ENCODE measurements at regions not wholly inside any gene's neighbourhood (a gene's known extent, or its start where the extent isn't known, plus 50 kb on each side); places are given as distances from the start of the nearest gene placed in this dataset.

DNA sequence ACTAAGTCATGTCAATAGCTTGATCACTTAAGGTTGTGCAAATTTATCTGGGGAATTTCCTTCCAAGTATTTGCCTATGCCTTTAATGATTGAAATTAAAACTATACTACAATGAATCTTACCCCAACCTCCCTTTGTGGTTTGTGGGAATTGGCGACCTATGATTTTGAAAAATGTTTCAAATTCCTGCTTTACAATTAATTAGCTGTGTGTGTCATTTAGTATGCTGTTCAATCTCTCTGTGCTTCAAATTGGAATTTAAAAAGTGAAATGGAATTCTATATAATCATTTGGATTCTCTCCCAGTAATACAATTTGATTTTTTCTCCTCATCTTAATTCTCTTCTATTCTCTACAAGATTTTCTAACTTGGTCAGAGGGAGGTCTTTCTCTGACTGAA, 2319.5 kb downstream of the ARAP2 start:
- Histone ChIP-seq H3F3A (ENCODE audit: insufficient read depth) (0 out of 2 replicates have a peak, but pooled peaks cover 6% of the 10 kb centered on the region), H3K36me3 (ENCODE audit: low read depth) (no peaks in the 10 kb centered on the region), H3K9ac (no peak overlapping the region), H3K4me1 (ENCODE audit: insufficient read depth) (peaks cover 13% of the 10 kb centered on the region), H3K79me2 (ENCODE audit: insufficient read depth) (no peaks in the 10 kb centered on the region), H3K9me3 (ENCODE audit: low read depth) (no peaks in the 10 kb centered on the region), H3K4me2 (ENCODE audit: unreplicated experiment) (peak overlapping the region; percentile 74), H3K27ac (no peak overlapping the region), H3K4me3 (peak overlapping the region; percentile 48), H2AFZ (peak overlapping the region; percentile 62), H4K20me1 (ENCODE audit: insufficient read depth) (no peaks in the 10 kb centered on the region), H3K9me2 (ENCODE audit: insufficient read depth) (no peaks in the 10 kb centered on the region), H3K27me3 (replicated peaks; ENCODE audit: insufficient read depth) (no peaks in the 10 kb centered on the region)
- TF ChIP-seq EZH2phosphoT487 (IDR thresholded peaks at IDR 0.05; ENCODE audit: insufficient read depth, low read depth) (no peak), EZH2 (IDR thresholded peaks at IDR 0.05; ENCODE audit: insufficient read depth, poor library complexity, severe bottlenecking) (no peak)
- in situ Hi-C loops (cut with MboI), result no loop called here
- 17 to 36% methylated on average over 1 of the region's 1 CpG for WGBS, 2 experiments (ENCODE audit: low coverage in 1 of 2, low lambda C conversion rate in 2 of 2, missing lambda C conversion rate in 2 of 2)
- peak; percentile 1 for DNase-seq

DNA sequence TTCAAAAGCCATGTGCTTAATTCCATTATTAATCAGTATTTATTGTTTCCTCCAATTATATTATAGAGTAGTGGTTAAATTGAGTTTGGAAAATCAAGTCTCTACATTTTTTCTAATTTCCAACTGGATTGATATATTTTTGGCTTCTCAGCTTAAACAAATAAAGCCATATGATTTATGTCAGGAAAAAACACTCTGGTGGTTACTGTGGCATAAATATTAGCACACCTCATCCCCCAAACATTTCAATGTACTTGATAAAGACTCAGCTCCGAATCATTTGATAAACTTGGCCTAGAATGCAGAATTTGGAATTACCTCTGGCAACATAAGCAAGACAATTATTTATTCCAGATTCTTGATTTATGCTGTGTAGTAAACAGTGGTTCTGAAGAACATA, 2313.8 kb downstream of the ARAP2 start:
- Histone ChIP-seq H3F3A (ENCODE audit: insufficient read depth) (no peaks in the 10 kb centered on the region), H3K9me3 (ENCODE audit: low read depth) (no peaks in the 10 kb centered on the region), H3K9ac (no peak overlapping the region), H3K4me1 (ENCODE audit: insufficient read depth) (peaks cover 8% of the 10 kb centered on the region), H3K27ac (no peak overlapping the region), H3K4me2 (ENCODE audit: unreplicated experiment) (no peak overlapping the region), H3K79me2 (ENCODE audit: insufficient read depth) (no peaks in the 10 kb centered on the region), H4K20me1 (ENCODE audit: insufficient read depth) (no peaks in the 10 kb centered on the region), H3K4me3 (no peak overlapping the region), H3K9me2 (ENCODE audit: insufficient read depth) (no peaks in the 10 kb centered on the region), H3K27me3 (replicated peaks; ENCODE audit: insufficient read depth) (no peaks in the 10 kb centered on the region), H2AFZ (no peak overlapping the region), H3K36me3 (ENCODE audit: low read depth) (no peaks in the 10 kb centered on the region)
- DNase-seq, result peak; percentile 5
- 13 to 26% methylated on average over 1 of the region's 1 CpG for WGBS, 2 experiments (ENCODE audit: low coverage in 1 of 2, low lambda C conversion rate in 2 of 2, missing lambda C conversion rate in 2 of 2)
- TF ChIP-seq EZH2 (IDR thresholded peaks at IDR 0.05; ENCODE audit: insufficient read depth, poor library complexity, severe bottlenecking), result no peak
- TF ChIP-seq EZH2phosphoT487 (IDR thresholded peaks at IDR 0.05; ENCODE audit: insufficient read depth, low read depth), result no peak
- in situ Hi-C loops (cut with MboI), result no loop called here

DNA sequence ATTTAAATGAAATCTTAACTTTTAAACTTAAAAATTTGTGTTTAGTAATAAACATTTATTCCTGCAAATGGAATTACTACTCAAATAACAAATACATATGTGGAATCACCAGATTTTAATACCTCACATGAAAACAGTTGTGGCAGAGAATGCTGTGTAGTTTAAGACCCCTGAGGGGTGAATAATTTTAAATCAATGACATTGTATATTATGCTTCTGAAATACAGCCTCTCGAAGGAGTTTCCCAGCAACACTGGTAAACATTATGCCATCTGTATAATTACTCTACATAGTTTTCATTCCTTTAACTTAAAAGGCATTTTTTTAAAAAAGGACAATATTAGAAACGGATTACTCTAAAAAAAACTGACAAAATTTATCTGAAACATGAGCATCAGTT, 2313.3 kb downstream of the ARAP2 start:
- Histone ChIP-seq H3K9me3 (ENCODE audit: low read depth) (no peaks in the 10 kb centered on the region), H3K36me3 (ENCODE audit: low read depth) (no peaks in the 10 kb centered on the region), H3K9ac (no peak overlapping the region), H3K79me2 (ENCODE audit: insufficient read depth) (no peaks in the 10 kb centered on the region), H3K9me2 (ENCODE audit: insufficient read depth) (no peaks in the 10 kb centered on the region), H3K4me1 (ENCODE audit: insufficient read depth) (peaks cover 8% of the 10 kb centered on the region), H4K20me1 (ENCODE audit: insufficient read depth) (no peaks in the 10 kb centered on the region), H3K27ac (no peak overlapping the region), H3F3A (ENCODE audit: insufficient read depth) (no peaks in the 10 kb centered on the region), H2AFZ (no peak overlapping the region), H3K4me2 (ENCODE audit: unreplicated experiment) (no peak overlapping the region), H3K4me3 (no peak overlapping the region), H3K27me3 (replicated peaks; ENCODE audit: insufficient read depth) (no peaks in the 10 kb centered on the region)
- 51 to 55% methylated on average over 2 of the region's 2 CpGs for WGBS, 2 experiments (ENCODE audit: low coverage in 1 of 2, low lambda C conversion rate in 2 of 2, missing lambda C conversion rate in 2 of 2)
- TF ChIP-seq EZH2 (IDR thresholded peaks at IDR 0.05; ENCODE audit: insufficient read depth, poor library complexity, severe bottlenecking) (no peak), EZH2phosphoT487 (IDR thresholded peaks at IDR 0.05; ENCODE audit: insufficient read depth, low read depth) (no peak)
- DNase-seq, result no peak
- in situ Hi-C loops (cut with MboI), result no loop called here

DNA sequence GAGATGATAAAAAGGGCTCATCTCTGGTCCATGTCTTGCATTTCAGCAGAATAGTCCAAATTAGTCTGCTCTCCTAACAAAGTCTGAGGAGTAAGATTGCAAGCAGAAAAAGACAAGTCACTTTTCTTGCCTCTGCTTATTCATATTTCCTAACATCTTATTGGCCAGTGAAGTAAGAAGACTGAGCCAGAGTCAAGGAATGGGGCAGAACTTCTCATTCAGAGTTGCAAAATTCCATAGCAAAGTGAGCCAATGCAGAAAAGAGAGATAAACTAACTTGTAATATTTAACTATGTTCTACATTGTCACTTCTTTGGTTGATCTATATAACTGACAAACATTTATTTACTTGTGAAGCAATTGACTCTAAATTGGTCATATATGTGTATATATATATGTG, 2304.0 kb downstream of the ARAP2 start:
- TF ChIP-seq EZH2phosphoT487 (IDR thresholded peaks at IDR 0.05; ENCODE audit: insufficient read depth, low read depth), result no peak
- no peak for TF ChIP-seq EZH2 (IDR thresholded peaks at IDR 0.05; ENCODE audit: insufficient read depth, poor library complexity, severe bottlenecking)
- Histone ChIP-seq H4K20me1 (ENCODE audit: insufficient read depth) (no peaks in the 10 kb centered on the region), H3K4me1 (ENCODE audit: insufficient read depth) (no peaks in the 10 kb centered on the region), H3K9me2 (ENCODE audit: insufficient read depth) (no peaks in the 10 kb centered on the region), H3K36me3 (ENCODE audit: low read depth) (no peaks in the 10 kb centered on the region), H3K9me3 (ENCODE audit: low read depth) (no peaks in the 10 kb centered on the region), H3K27me3 (replicated peaks; ENCODE audit: insufficient read depth) (no peaks in the 10 kb centered on the region), H3K79me2 (ENCODE audit: insufficient read depth) (no peaks in the 10 kb centered on the region), H3K9ac (no peak overlapping the region), H3F3A (ENCODE audit: insufficient read depth) (no peaks in the 10 kb centered on the region), H3K4me2 (ENCODE audit: unreplicated experiment) (no peak overlapping the region), H3K4me3 (no peak overlapping the region), H3K27ac (no peak overlapping the region), H2AFZ (no peak overlapping the region)
- peak; percentile 69 for DNase-seq
- in situ Hi-C loops (cut with MboI), result no loop called here

DNA sequence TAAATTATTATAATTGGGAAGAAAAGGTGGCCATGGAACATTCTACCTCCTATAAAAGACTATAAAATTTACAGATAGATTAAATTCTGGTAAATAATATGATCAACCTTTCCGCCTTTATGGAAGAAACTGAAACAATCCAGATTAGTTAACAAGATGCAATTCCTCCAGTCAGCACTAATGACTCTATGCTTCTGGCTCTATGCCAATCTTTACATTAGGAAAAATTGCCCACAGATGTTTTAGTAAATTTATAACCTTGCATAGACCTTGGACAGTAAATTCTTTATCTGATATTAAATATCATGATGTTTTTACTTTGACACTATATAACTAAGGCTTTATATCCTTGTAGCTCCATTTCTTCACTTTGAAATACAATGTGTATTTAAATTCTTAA, 2302.5 kb downstream of the ARAP2 start:
- Histone ChIP-seq H3K27me3 (replicated peaks; ENCODE audit: insufficient read depth) (no peaks in the 10 kb centered on the region), H3K4me2 (ENCODE audit: unreplicated experiment) (no peak overlapping the region), H3K9me2 (ENCODE audit: insufficient read depth) (no peaks in the 10 kb centered on the region), H3K79me2 (ENCODE audit: insufficient read depth) (no peaks in the 10 kb centered on the region), H3K9me3 (ENCODE audit: low read depth) (no peaks in the 10 kb centered on the region), H3K4me3 (no peak overlapping the region), H3K4me1 (ENCODE audit: insufficient read depth) (no peaks in the 10 kb centered on the region), H3K27ac (no peak overlapping the region), H3F3A (ENCODE audit: insufficient read depth) (no peaks in the 10 kb centered on the region), H2AFZ (no peak overlapping the region), H3K9ac (no peak overlapping the region), H4K20me1 (ENCODE audit: insufficient read depth) (no peaks in the 10 kb centered on the region), H3K36me3 (ENCODE audit: low read depth) (no peaks in the 10 kb centered on the region)
- no peak for DNase-seq
- 96 to 100% methylated on average over 1 of the region's 1 CpG for WGBS, 2 experiments (ENCODE audit: low coverage in 1 of 2, low lambda C conversion rate in 2 of 2, missing lambda C conversion rate in 2 of 2)
- in situ Hi-C loops (cut with MboI), result no loop called here
- TF ChIP-seq EZH2 (IDR thresholded peaks at IDR 0.05; ENCODE audit: insufficient read depth, poor library complexity, severe bottlenecking) (no peak), EZH2phosphoT487 (IDR thresholded peaks at IDR 0.05; ENCODE audit: insufficient read depth, low read depth) (no peak)
